HG02885 (cell line): ENCODE measurements at regions not wholly inside any gene's neighbourhood (a gene's known extent, or its start where the extent isn't known, plus 50 kb on each side); places are given as distances from the start of the nearest gene placed in this dataset.

Experiments
- ATAC-seq: cut with Tn5 transposase; IDR thresholded peaks from one replicate; pipeline ENCODE4 v1.9.1; 2021; ENCODE audit warnings: mild to moderate bottlenecking; ENCODE audit not compliant: unreplicated experiment, poor library complexity

DNA sequence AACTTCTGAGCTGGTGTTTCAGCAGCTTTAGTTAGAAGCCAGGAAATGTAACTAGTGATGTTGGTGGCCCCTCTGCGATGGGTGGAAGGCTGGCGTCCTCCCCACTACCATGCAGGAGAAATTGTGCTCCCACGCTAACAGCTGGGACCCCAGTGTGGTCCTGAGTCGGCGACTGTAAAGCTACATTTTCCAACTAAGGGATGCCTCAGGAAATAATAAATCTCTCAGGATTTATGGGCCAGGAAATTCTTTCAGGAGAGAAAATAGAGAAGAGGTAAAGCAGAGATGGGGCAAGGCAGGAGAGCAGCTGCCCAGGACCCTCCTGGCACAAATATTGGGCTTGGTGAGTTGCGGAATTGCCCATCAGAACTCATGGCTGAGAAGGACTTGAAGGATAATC lies 186.9 kb downstream of the OPA1 start:
- no peak for ATAC-seq

- ATAC-seq = no peak
These were observed 187.4 kb downstream of the OPA1 start for GRCh38 chr3:193780397-193780796.

DNA sequence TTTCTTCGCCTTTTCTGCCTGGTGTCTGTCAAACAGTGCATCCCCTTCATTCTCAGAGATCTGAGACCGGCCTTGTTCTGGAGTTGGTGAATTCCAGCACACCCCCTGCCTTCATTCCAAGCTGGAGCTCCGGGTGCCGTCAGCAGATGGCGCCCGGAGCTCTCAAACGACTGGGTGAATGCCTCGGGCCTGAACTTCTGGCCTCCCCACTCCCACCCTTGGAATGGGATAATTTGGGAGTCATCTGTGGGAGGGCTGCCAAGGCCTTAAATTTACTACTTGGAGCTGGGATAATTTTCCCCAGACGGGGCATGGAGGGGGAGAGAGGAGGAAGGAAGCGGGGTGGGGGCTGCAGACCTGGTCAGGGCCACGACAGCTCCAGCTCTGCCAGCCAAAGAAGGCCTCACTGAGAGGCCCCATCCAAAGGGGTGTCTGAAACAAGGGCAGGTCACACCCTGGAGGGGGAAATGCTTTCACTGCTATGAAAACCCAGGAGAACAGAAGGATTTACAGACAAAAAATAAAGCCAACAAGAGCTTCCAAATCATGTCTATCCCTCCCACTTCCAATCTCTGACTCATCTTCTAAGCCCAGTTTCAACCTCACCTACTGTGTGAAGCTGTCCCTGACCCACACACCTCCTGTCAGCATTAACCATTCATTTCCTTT lies 187.9 kb downstream of the OPA1 start:
- ATAC-seq = no peak

GRCh38 chr3:193782276-193782647 lies 189.3 kb downstream of the OPA1 start:
- ATAC-seq = no peak

DNA sequence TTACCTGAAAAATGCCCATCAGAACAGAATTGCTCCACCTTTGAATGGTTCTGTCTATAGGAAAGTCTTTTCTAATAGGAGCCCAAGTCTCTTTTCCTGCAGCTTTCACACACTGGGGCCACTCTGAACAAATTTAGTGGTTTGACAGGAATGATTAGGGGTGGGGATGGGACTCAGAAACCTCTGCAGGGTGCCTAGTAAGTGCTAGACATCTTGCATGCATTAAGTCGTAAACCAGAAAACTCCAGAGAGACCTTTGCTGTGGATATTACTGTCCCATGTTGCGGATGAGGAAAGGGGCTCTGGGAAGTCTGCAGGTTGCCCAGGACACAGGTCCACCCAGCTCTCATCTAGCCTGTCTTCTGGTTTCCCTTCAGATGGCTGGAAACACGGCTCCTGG lies 189.7 kb downstream of the OPA1 start:
- ATAC-seq = no peak

DNA sequence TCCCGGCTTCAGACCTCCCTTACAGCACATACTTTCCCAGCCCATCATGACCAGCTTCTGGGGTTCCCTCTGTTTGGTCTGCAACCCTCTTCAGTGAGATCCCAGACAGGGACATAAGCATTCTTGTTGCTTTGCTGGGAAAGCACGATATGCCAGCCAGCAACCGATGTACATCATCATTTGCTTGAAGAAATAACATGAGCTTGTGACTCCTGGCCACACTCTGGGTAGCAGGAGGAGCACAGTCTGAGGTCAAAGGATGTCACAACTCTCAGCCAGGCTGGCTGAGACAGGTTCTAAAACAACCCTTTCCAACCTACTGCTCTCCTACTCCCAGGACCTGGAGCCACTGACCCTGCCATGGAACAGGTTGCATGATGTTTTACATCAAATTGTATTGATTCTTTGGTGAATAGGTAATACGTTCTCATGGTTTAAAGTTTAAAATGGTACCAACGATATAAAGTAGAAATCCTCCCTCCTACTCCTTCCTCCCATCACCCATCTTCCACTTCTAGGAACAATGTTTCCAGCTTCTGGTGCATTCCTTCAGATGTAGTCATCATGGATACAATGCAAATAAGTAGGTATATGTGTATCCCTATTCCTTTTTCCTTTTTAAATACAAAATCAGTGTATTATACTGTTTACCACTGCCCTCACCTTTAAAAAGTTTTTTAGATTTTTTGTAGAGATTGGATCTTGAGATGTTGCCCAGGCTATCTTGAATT lies 190.3 kb downstream of the OPA1 start:
- ATAC-seq = no peak

GRCh38 chr3:193784822-193785221 lies 191.8 kb downstream of the OPA1 start:
- no peak for ATAC-seq

GRCh38 chr3:193787496-193787870 lies 194.5 kb downstream of the OPA1 start:
- ATAC-seq = no peak

DNA sequence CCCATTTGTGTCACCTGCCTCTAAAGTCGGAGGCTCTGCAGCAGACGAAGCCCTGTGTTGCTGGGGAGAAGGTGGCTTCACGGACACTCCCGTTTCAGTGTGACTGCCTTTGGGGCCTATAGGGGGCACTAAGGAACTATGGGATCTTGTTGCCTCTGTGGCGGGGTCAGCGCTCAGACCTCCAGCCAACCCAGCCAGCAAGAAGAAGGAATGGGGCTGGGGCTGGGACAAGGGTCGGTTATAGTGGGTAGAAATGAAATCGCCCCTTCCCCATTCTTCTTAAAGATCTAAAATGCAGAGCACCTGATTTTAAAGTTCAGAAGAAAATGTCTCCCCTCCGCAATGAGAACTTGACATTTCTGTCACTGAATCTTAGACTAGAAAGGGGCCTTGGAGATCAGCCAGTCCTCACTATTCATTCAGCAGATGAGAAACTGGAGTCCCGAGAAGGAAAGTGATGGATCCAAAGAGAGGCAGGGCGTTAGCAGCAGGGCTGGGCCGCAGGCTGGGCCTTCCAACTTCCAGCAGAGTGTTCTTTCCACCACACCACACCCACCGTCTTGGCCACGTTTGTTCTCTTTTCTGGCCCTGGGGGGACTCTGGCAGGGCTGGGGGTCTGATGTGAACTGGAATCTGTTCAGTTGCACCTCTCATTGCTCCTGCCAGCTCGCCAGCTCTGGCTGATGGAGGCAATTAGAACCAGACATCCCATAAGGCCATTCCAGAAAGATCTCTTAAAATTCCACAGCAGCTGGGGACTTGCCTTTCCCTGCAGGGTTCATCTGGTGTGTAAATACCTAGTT lies 195.4 kb downstream of the OPA1 start:
- peak; percentile 89 for ATAC-seq

- no peak for ATAC-seq
These were observed 196.4 kb downstream of the OPA1 start for GRCh38 chr3:193789455-193789854.

DNA sequence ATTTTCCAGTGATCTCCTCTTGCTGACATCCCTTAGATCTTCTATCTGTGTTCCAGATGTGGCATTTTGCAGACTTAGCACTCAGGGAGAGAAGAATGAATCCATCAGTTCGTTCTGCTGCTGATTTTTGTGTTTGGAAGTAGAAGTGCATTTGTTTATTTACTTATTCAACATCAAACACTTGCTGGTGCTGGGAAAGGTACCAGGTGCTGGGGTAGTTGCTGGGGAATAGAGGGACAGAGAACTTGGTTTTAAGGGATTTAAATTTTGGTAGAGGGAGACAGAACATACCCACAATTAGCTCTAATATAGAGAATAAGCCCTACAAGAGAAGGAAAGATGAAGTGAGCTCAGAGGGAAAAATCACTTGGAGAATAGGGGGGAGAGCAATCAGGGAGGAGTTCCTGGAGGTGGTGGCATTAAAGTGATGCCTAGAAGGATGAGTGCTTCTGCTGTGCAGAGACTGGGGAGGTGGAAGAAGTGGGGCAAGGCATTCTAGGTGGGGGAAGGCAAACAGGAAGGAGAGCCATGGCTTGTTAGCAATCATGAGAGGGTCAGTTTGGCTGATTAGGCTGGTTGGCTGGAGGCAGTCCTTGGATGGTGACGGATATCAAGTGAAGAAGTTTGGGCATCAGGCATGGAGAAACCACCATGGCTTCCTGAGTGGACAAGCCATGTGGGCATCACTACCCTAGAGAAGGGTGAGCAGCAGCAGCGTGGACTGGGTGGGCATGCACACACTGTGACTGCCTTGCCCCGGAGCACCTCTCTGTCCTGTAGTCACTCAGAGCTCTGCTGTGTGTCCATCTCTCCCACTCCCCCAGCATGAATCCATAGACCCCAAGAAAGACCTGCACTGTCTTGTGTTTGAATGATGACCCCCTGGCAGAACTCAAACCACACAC lies 197.3 kb downstream of the OPA1 start:
- no peak for ATAC-seq

DNA sequence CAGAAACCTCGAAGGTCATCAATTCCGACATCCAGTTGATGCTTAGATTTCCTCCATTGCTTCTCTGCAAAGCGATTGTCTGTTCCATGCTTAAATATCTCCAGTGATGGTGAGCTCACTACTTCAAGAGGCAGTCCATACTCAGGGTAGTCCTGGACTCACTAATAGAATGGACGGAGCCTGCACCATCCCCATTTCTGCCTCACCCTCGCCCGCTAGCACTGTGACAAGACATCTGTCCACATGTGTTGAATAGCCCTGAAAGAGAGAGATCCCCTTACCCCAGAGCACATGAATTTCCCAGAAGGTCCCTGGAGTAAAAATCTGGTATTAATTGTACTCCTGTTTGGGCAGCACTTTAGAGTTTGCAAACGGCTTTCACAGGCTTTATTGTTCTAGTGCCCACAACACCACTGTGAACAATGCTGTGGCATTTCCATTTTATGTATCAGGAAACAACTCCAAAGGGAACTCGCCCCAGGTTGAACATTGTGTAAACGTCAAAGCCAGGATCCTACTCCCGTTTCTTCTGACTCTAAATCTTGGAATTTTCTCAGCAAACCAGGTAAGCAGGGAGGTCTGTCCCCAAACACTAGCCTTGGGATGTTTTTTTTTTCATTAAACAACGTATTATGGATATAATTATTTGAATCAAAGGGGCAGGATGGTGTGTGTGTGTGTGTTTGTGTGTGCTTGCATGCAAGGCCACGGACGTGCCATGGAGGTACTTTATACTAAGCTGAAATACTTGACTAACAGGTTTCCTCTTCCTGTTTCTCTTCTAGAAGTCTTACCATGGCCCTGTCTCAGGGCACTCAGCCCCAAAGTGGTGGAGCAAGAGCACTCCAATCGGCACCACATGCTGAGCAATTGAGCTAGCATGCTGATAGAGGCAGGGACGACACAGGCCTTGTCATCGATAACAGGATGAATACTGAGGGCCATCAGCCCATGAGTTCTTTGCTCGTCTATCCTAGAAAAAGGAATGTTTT lies 198.3 kb downstream of the OPA1 start:
- no peak for ATAC-seq

DNA sequence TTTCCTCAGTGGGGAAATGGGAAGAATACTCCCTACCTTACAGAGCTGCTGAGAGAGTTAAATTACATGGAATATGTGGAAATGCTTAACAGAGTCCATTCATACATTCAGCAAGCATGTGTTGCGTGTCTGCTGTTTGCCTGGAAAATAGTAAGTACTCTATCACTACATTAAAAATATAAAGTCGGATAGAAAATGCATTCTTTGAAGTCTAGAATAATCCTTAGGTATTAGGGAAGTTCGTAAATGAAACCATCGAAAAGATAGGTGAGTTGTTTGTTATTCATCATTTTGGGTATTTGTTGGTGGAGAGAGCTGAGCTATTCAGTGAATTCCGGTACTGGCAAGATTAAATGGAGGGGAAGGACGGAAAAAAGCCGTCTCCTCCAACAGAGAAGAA lies 200.1 kb downstream of the OPA1 start:
- no peak for ATAC-seq

DNA sequence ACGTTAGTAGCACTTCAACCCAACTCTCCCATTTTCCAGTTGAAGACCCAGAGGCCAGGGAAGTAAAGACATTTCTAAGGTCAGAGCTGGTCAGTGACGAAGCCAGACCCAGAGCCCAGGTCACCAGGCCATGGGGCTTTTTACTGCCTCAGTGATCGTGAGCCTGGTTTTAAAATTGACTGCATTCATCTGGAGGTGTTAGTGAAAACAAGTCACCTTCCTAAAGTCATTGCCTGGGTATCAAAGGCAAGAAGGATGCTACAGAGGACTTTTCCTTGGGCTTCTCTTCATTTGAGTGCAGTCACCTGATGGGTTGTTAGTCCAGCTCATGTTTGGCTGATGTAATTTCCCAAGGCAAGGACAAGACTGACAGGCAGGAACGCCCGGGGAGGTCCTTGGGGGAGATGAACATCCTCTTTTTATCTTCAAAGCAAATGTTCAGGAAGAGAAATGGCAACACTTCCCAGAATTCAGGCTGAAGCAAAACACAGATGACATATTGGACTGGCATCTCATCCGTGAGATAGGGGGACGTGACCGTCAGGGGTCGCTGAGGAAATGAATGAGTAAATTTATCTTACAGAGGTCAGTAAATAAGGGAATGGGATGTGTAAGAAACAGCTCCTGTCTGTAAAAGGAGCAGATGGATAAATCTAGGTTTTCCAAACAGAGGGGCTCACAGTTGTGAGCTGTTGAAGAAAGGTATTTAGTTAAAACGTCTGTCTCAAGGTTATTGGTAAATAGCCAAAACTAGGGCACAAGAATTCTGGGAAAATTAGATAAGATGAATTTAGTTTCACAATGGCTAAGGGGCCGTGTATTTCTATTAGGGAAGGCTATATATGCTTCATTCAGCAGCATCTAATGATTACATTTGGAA lies 201.2 kb downstream of the OPA1 start:
- ATAC-seq = no peak

DNA sequence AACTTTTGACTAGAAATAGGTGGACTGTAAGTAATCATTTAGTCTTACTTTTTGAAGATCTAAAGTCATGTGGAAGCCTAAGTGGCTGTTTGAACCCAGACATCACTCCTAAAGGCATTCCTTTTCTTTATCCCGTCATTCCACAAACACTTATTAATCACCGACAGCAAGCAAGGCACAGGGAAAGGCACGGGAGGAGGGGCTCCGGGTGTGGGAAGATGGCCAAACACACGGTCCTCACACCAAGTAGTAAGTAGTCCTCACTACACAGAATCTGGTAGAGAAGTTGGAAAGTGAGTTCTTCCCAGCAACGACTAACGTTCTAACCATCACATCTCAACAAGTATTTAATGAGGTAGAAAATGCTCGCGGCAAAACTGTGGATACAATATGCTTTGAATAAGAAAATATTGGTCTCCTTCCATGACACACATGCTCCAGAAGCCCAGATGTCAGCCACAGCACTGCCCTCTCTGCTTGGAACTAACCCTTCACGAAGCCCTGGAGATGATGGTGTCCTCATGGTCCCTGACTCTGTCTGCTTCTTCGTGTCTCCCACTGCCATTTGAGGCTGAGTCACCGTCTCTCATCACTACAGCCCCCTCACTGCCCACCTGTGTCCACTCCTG lies 202.2 kb downstream of the OPA1 start:
- no peak for ATAC-seq

DNA sequence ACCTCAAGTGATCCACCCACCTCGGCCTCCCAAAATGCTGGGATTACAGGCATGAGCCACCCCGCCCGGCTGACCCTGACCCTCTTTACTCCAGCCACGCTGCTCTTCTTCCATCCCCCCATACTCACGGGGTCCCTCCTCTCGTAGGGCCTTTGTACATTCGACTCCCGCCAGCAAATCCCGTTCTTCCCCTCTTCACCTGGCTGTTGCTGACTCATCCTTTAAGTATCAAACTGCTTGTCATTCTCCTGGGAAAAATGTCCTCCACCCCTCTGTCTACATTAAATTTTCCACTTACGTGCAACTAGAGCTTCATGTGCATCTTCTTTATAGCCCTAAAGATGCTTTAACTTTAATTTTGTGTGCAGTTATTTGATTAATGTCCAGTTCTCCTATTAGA lies 203.1 kb downstream of the OPA1 start:
- ATAC-seq = no peak

DNA sequence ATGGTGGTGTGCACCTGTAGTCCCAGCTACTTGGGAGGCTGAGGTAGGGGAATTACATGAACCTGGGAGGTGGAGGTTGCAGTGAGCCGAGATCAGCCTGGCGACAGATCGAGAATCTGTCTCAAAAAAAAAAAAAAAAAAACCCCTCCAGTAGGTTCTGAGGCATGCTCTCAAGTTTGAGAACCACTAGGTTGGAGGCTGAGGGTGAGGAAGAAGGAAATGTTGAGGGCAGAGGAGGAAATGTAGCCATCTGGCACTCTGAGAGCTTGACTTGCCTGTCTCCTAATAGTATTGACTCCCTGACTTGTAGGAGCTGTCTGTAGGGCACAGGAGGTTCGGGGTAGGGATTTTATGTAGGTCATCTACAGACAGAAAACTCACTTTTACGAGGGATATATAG lies 204.6 kb downstream of the OPA1 start:
- no peak for ATAC-seq

- ATAC-seq = no peak
These were observed 205.0 kb downstream of the OPA1 start for GRCh38 chr3:193798051-193798450.
